Sigmoid colon (tissue), 4 donors: ENCODE measurements at regions not wholly inside any gene's neighbourhood (a gene's known extent, or its start where the extent isn't known, plus 50 kb on each side); places are given as distances from the start of the nearest gene placed in this dataset.

Experiments
- EP300 ChIP-seq, 4 donors: sonication (generic); formaldehyde crosslinking; IDR thresholded peaks; one replicate each; pipeline ENCODE4 v1.6.1; 2017; ENCODE audit warnings: antibody characterized with exemption in 4 of 4
- POLR2A ChIP-seq, 2 donors: fragments of 450-650 bp; IDR thresholded peaks; one replicate each; pipeline ENCODE4 v1.6.1; 2016; ENCODE audit warnings: antibody characterized with exemption in 2 of 2, mild to moderate bottlenecking in 2 of 2, moderate library complexity in 2 of 2
- POLR2AphosphoS5 ChIP-seq, 4 donors: sonication (generic); formaldehyde crosslinking; IDR thresholded peaks; one replicate each; pipeline ENCODE4 v1.6.1; 2017; ENCODE audit warnings: antibody characterized with exemption in 4 of 4
- TF ChIP-seq, protein P1 (sequence below), 4 experiments: fragments of 450-650 bp in 3 of 4; fragments of 200-600 bp in 1 of 4; IDR thresholded peaks; one replicate each; pipeline ENCODE4 v1.5.1; 2016 to 2019; ENCODE audit warnings: antibody characterized with exemption in 4 of 4, mild to moderate bottlenecking in 3 of 4, moderate library complexity in 2 of 4

DNA sequence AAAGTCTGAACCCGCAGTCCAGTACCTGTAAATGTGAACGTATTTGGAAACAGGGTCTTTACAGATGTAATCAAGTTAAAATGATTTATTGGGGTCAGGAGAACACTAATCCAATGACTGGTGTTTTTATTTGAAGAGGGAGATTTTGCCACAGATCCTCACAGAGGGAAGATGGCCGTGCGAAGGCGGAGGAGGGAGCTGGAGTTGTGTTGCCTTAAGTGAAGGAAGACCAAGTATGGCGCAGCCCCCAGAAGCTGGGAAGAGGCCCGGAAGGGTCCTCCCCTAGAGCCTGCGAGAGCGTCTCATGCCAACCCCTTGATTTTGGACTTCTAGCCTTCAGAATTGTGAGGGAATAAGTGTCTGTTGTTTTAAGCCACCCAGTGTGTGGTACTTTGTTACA, 102.8 kb upstream of the NUDT4 start:
- TF ChIP-seq, protein P1, sequence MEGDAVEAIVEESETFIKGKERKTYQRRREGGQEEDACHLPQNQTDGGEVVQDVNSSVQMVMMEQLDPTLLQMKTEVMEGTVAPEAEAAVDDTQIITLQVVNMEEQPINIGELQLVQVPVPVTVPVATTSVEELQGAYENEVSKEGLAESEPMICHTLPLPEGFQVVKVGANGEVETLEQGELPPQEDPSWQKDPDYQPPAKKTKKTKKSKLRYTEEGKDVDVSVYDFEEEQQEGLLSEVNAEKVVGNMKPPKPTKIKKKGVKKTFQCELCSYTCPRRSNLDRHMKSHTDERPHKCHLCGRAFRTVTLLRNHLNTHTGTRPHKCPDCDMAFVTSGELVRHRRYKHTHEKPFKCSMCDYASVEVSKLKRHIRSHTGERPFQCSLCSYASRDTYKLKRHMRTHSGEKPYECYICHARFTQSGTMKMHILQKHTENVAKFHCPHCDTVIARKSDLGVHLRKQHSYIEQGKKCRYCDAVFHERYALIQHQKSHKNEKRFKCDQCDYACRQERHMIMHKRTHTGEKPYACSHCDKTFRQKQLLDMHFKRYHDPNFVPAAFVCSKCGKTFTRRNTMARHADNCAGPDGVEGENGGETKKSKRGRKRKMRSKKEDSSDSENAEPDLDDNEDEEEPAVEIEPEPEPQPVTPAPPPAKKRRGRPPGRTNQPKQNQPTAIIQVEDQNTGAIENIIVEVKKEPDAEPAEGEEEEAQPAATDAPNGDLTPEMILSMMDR (IDR thresholded peaks at IDR 0.05): no peak
- TF ChIP-seq POLR2A (IDR thresholded peaks at IDR 0.05): no peak
- no peak for TF ChIP-seq POLR2AphosphoS5 (IDR thresholded peaks at IDR 0.05)
- TF ChIP-seq EP300 (IDR thresholded peaks at IDR 0.05): no peak
